ENCODE measurements at regions not wholly inside any gene's neighbourhood (a gene's known extent, or its start where the extent isn't known, plus 50 kb on each side); places are given as distances from the start of the nearest gene placed in this dataset.

DNA sequence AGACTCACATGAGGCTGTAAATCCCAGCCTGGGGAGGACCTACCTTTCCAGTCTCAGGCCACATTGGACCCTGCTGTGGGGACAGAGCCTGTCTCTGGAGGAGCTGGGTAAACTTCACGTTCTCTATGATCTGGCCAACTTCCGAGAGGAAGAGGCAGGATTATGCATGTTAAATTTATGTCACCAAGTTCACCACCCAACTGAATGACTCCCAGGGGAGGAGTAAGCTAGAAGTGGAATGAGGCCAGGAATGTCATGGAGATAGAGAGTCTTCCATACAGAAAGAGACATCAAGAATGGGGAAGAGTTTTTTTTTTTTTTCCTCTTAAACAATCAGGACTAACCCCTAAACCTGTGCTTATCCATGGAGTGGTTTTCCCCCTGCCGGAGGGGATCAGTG lies 90.3 kb upstream of the PALM2AKAP2 start:
- Mint-ChIP-seq H3K4me1 (no peaks in the 10 kb centered on the region), H3K4me3 (no peak overlapping the region), H3K27ac (no peak overlapping the region), H3K36me3 (no peaks in the 10 kb centered on the region), H3K27me3 (ENCODE audit: low read depth in 2 of 2) (no peaks in the 10 kb centered on the region), H3K9me3 (peaks cover 2 to 4% of the 10 kb centered on the region in 2 donors)
- ATAC-seq (no peak), DNase-seq (no peak)
- no peaks in the 10 kb centered on the region for H3K4me1 ChIP-seq (ENCODE audit: control insufficient read depth, insufficient read depth, low read length)
- H3K27ac ChIP-seq (ENCODE audit: low read length): no peak overlapping the region
- no peaks in the 10 kb centered on the region for H3K27me3 ChIP-seq (ENCODE audit: control insufficient read depth, insufficient read depth, low read length)
- intact Hi-C loops (cut with micrococcal nuclease): no loop called here
- TF ChIP-seq, protein P1, sequence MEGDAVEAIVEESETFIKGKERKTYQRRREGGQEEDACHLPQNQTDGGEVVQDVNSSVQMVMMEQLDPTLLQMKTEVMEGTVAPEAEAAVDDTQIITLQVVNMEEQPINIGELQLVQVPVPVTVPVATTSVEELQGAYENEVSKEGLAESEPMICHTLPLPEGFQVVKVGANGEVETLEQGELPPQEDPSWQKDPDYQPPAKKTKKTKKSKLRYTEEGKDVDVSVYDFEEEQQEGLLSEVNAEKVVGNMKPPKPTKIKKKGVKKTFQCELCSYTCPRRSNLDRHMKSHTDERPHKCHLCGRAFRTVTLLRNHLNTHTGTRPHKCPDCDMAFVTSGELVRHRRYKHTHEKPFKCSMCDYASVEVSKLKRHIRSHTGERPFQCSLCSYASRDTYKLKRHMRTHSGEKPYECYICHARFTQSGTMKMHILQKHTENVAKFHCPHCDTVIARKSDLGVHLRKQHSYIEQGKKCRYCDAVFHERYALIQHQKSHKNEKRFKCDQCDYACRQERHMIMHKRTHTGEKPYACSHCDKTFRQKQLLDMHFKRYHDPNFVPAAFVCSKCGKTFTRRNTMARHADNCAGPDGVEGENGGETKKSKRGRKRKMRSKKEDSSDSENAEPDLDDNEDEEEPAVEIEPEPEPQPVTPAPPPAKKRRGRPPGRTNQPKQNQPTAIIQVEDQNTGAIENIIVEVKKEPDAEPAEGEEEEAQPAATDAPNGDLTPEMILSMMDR (IDR thresholded peaks at IDR 0.05): no peak
- no peak overlapping the region for H3K4me3 ChIP-seq (ENCODE audit: low read length)
- 68% methylated on average over 3 of the region's 3 CpGs for WGBS (ENCODE audit: insufficient coverage)
- no peaks in the 10 kb centered on the region for H3K36me3 ChIP-seq (ENCODE audit: control insufficient read depth, insufficient read depth, low read length)
- H3K9me3 ChIP-seq (ENCODE audit: control insufficient read depth, insufficient read depth, low read length): no peaks in the 10 kb centered on the region

DNA sequence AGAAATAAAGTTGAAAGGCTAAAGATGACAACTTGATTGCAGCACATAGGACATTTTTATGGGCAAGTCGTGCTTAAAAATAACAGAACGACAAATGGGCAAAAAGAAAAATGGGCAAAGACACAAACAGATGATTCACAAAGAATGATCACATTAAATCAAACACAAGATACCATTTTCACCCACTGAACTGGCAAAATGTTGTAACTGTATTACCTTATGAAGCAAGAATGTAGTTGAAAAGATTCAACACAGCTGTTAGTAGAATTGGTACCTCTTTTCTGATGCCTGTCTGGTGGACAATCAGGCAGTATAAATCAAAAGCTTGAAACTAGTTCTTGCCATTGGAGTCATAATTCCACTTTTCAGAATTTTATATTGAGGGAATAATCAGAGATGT lies 81.0 kb upstream of the PALM2AKAP2 start:
- no peaks in the 10 kb centered on the region for H3K36me3 Mint-ChIP-seq
- no peaks in the 10 kb centered on the region for H3K27me3 Mint-ChIP-seq (ENCODE audit: low read depth in 2 of 2)
- no peak for ATAC-seq
- H3K4me1 Mint-ChIP-seq: no peaks in the 10 kb centered on the region
- Histone ChIP-seq H3K9me3 (ENCODE audit: control insufficient read depth, insufficient read depth, low read length) (no peaks in the 10 kb centered on the region), H3K4me3 (ENCODE audit: low read length) (no peak overlapping the region), H3K4me1 (ENCODE audit: control insufficient read depth, insufficient read depth, low read length) (no peaks in the 10 kb centered on the region), H3K36me3 (ENCODE audit: control insufficient read depth, insufficient read depth, low read length) (no peaks in the 10 kb centered on the region), H3K27me3 (ENCODE audit: control insufficient read depth, insufficient read depth, low read length) (no peaks in the 10 kb centered on the region), H3K27ac (ENCODE audit: low read length) (no peak overlapping the region)
- H3K27ac Mint-ChIP-seq: no peak overlapping the region
- H3K9me3 Mint-ChIP-seq: peaks cover 3 to 5% of the 10 kb centered on the region in 2 donors
- TF ChIP-seq, protein P1 (IDR thresholded peaks at IDR 0.05): no peak
- no peak for DNase-seq
- WGBS (ENCODE audit: insufficient coverage): 78% methylated on average over 2 of the region's 2 CpGs
- H3K4me3 Mint-ChIP-seq: no peak overlapping the region
- intact Hi-C loops (cut with micrococcal nuclease): no loop called here

DNA sequence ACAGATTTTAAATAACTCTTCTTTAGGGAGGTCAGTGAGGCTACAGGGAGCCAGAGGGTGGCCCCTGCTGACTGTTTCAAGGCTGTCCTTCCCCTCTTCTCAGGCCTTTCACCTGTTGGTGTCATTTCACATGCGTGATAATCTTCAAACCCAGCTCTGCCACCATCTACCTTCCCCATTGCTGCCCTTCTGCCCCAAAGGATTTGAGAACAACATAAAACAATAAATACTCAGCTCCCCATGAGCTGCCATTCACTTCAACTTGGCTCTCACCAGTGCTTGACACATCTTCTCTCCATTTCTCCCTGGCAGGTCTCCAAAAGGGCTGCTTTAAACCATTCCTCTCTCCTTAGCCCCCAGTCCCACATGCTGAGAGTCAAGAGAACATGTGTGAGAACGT lies 75.5 kb upstream of the PALM2AKAP2 start:
- no peaks in the 10 kb centered on the region for H3K4me1 Mint-ChIP-seq
- no peak overlapping the region for H3K4me3 ChIP-seq (ENCODE audit: low read length)
- no peaks in the 10 kb centered on the region for H3K27me3 Mint-ChIP-seq (ENCODE audit: low read depth in 2 of 2)
- H3K27me3 ChIP-seq (ENCODE audit: control insufficient read depth, insufficient read depth, low read length): no peaks in the 10 kb centered on the region
- intact Hi-C loops (cut with micrococcal nuclease): no loop called here
- no peaks in the 10 kb centered on the region for H3K36me3 Mint-ChIP-seq
- H3K27ac Mint-ChIP-seq: no peak overlapping the region
- H3K9me3 ChIP-seq (ENCODE audit: control insufficient read depth, insufficient read depth, low read length): no peaks in the 10 kb centered on the region
- H3K27ac ChIP-seq (ENCODE audit: low read length): no peak overlapping the region
- no peak for DNase-seq
- no peaks in the 10 kb centered on the region for H3K36me3 ChIP-seq (ENCODE audit: control insufficient read depth, insufficient read depth, low read length)
- ATAC-seq: no peak
- WGBS (ENCODE audit: insufficient coverage): 88% methylated on average over 2 of the region's 2 CpGs
- H3K4me3 Mint-ChIP-seq: no peak overlapping the region
- H3K9me3 Mint-ChIP-seq: peaks cover 0 to 3% of the 10 kb centered on the region in 2 donors
- TF ChIP-seq, protein P1 (IDR thresholded peaks at IDR 0.05): no peak
- no peaks in the 10 kb centered on the region for H3K4me1 ChIP-seq (ENCODE audit: control insufficient read depth, insufficient read depth, low read length)

- Histone ChIP-seq H3K9me3 (ENCODE audit: control insufficient read depth, insufficient read depth, low read length) (no peaks in the 10 kb centered on the region), H3K27ac (ENCODE audit: low read length) (no peak overlapping the region), H3K27me3 (ENCODE audit: control insufficient read depth, insufficient read depth, low read length) (no peaks in the 10 kb centered on the region), H3K4me3 (ENCODE audit: low read length) (no peak overlapping the region), H3K36me3 (ENCODE audit: control insufficient read depth, insufficient read depth, low read length) (no peaks in the 10 kb centered on the region), H3K4me1 (ENCODE audit: control insufficient read depth, insufficient read depth, low read length) (no peaks in the 10 kb centered on the region)
- H3K27me3 Mint-ChIP-seq (ENCODE audit: low read depth in 2 of 2): no peaks in the 10 kb centered on the region
- H3K4me3 Mint-ChIP-seq: no peak overlapping the region
- intact Hi-C loops (cut with micrococcal nuclease): no loop called here
- H3K27ac Mint-ChIP-seq: no peak overlapping the region
- DNase-seq (no peak), ATAC-seq (no peak)
- TF ChIP-seq, protein P1 (IDR thresholded peaks at IDR 0.05): no peak
- H3K9me3 Mint-ChIP-seq: no peaks in the 10 kb centered on the region
- H3K36me3 Mint-ChIP-seq: no peaks in the 10 kb centered on the region
- no peaks in the 10 kb centered on the region for H3K4me1 Mint-ChIP-seq
Measured at GRCh38 chr9:109705515-109705914, 74.5 kb upstream of the PALM2AKAP2 start.

Measured in natural killer cell (primary cell).